Heart left ventricle (tissue), 13 donors: ENCODE measurements at regions not wholly inside any gene's neighbourhood (a gene's known extent, or its start where the extent isn't known, plus 50 kb on each side); places are given as distances from the start of the nearest gene placed in this dataset.

Experiments
- POLR2A ChIP-seq, 2 donors: fragments of 450-650 bp; IDR thresholded peaks; one replicate each; pipeline ENCODE4 v1.6.1; 2017; ENCODE audit warnings: antibody characterized with exemption in 2 of 2, mild to moderate bottlenecking in 2 of 2, moderate library complexity in 2 of 2
- TF ChIP-seq, protein P1 (sequence below), 12 donors: fragments of 200-600 bp; sonication (generic) in 4 of 12; IDR thresholded peaks; one replicate each; pipeline versions ENCODE4 v1.5.0 to v1.8.0; 2018 to 2022; ENCODE audit warnings: antibody characterized with exemption in 12 of 12, mild to moderate bottlenecking in 5 of 12
- donor health status: ischemic (EF 13 %, LVEDD 7.1; RV severe dilation, severe dysfunction).
- donor health status: DM: no; HTN: yes; CAD: no.
- donor health status: DM: no; HTN: no; CAD: no.
- donor health status: ischemic (EF 25% LVEDD 6.9; RV normal size, moderate dysfunction).
- donor health status: ischemic (EF 25% LVEDD 5.7; RV mildly dilated, moderate dysfunction).
- donor health status: ischemic (EF 35%, LVEDD 5.7; RV mildly dilated, moderate dysfunction).
- donor health status: nonischemic (EF 11% LVEDD 7.7; RV severe dilation, severe dysfunction).
- donor health status: DM: yes; HTN: yes; CAD: no.
- donor health status: PGD.
- donor health status: ischemic (EF 29% LVEDD 5.4; RV normal size, mild dysfunction).
- donor health status: nonischemic (EF 23%, LVEDD 6.1; RV moderate dilation, normal function).

DNA sequence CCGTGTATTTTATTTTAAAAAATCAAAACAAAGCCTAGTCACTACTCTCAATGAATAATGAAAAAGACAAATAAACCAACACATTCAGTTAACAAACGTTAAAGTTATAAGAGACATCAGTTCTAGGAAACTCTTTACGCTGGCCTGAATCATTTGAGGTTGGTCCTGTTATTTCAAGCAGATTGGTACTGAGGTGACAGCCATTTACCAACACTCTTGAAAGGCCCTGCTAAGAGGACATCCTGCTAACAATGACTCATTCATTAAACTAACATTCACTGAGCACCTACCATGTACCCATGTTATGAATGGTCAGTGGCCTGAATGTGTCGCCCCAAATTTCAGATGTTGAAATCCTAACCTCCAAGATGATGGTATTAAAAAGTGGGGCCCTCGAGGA, 57.1 kb upstream of the ADGRG2 start:
- TF ChIP-seq, protein P1, sequence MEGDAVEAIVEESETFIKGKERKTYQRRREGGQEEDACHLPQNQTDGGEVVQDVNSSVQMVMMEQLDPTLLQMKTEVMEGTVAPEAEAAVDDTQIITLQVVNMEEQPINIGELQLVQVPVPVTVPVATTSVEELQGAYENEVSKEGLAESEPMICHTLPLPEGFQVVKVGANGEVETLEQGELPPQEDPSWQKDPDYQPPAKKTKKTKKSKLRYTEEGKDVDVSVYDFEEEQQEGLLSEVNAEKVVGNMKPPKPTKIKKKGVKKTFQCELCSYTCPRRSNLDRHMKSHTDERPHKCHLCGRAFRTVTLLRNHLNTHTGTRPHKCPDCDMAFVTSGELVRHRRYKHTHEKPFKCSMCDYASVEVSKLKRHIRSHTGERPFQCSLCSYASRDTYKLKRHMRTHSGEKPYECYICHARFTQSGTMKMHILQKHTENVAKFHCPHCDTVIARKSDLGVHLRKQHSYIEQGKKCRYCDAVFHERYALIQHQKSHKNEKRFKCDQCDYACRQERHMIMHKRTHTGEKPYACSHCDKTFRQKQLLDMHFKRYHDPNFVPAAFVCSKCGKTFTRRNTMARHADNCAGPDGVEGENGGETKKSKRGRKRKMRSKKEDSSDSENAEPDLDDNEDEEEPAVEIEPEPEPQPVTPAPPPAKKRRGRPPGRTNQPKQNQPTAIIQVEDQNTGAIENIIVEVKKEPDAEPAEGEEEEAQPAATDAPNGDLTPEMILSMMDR (IDR thresholded peaks at IDR 0.05): no peak
- TF ChIP-seq POLR2A (IDR thresholded peaks at IDR 0.05): no peak
